ENCODE measurements at regions not wholly inside any gene's neighbourhood (a gene's known extent, or its start where the extent isn't known, plus 50 kb on each side); places are given as distances from the start of the nearest gene placed in this dataset.

DNA sequence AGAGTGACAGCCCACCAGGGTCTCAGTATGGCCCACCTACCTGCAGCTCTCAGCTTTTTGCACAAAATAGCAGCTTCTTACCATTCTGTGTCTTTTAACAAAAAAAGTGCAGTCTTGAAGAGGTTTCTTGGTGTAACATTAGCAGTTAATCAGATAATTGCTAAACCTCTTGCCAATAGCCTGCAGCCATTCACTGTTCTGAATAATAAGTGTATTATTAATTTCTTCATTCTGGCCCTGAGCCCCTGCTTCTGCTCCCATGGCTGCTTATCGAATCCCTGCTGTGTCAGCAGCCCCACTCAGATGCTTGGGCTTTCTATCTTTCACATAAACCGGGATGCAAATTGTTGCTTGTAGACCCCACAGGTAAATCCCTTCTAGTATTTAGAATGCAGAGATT is 485.9 kb downstream of the CAAP1 start:
- TF ChIP-seq EZH2 (IDR thresholded peaks at IDR 0.05; ENCODE audit: low read depth, low read length, severe bottlenecking) (no peak), RXRA (IDR thresholded peaks at IDR 0.05; ENCODE audit: insufficient read depth, low read depth, low read length) (no peak), JUND (IDR thresholded peaks at IDR 0.05; ENCODE audit: low read length) (no peak), YY1 (IDR thresholded peaks at IDR 0.05; ENCODE audit: low read depth, low read length) (no peak), RAD21 (IDR thresholded peaks at IDR 0.05 in 1 of 2, conservative IDR thresholded peaks at IDR 0.05 in 1 of 2; ENCODE audit: low read depth in 2 of 2, low read length in 2 of 2) (no peak), SUZ12 (IDR thresholded peaks at IDR 0.05; ENCODE audit: low read length) (no peak), SIX5 (IDR thresholded peaks at IDR 0.05; ENCODE audit: low read depth, low read length) (no peak), POLR2A (IDR thresholded peaks at IDR 0.05; ENCODE audit: control extremely low read depth in 1 of 2, low read depth in 2 of 2, low read length in 2 of 2) (no peak)
- TF ChIP-seq, protein P1, sequence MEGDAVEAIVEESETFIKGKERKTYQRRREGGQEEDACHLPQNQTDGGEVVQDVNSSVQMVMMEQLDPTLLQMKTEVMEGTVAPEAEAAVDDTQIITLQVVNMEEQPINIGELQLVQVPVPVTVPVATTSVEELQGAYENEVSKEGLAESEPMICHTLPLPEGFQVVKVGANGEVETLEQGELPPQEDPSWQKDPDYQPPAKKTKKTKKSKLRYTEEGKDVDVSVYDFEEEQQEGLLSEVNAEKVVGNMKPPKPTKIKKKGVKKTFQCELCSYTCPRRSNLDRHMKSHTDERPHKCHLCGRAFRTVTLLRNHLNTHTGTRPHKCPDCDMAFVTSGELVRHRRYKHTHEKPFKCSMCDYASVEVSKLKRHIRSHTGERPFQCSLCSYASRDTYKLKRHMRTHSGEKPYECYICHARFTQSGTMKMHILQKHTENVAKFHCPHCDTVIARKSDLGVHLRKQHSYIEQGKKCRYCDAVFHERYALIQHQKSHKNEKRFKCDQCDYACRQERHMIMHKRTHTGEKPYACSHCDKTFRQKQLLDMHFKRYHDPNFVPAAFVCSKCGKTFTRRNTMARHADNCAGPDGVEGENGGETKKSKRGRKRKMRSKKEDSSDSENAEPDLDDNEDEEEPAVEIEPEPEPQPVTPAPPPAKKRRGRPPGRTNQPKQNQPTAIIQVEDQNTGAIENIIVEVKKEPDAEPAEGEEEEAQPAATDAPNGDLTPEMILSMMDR (IDR thresholded peaks at IDR 0.05; ENCODE audit: control extremely low read depth in 1 of 3, insufficient read depth in 1 of 3, low read depth in 1 of 3, low read length in 3 of 3), result no peak
